ENCODE measurements at regions not wholly inside any gene's neighbourhood (a gene's known extent, or its start where the extent isn't known, plus 50 kb on each side); places are given as distances from the start of the nearest gene placed in this dataset.

- TF ChIP-seq, protein P1, sequence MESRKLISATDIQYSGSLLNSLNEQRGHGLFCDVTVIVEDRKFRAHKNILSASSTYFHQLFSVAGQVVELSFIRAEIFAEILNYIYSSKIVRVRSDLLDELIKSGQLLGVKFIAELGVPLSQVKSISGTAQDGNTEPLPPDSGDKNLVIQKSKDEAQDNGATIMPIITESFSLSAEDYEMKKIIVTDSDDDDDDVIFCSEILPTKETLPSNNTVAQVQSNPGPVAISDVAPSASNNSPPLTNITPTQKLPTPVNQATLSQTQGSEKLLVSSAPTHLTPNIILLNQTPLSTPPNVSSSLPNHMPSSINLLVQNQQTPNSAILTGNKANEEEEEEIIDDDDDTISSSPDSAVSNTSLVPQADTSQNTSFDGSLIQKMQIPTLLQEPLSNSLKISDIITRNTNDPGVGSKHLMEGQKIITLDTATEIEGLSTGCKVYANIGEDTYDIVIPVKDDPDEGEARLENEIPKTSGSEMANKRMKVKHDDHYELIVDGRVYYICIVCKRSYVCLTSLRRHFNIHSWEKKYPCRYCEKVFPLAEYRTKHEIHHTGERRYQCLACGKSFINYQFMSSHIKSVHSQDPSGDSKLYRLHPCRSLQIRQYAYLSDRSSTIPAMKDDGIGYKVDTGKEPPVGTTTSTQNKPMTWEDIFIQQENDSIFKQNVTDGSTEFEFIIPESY (IDR thresholded peaks at IDR 0.05), result no peak
Observed at GRCh38 chr19:30229525-30230174, 142.5 kb upstream of the ZNF536 start (continued).

DNA sequence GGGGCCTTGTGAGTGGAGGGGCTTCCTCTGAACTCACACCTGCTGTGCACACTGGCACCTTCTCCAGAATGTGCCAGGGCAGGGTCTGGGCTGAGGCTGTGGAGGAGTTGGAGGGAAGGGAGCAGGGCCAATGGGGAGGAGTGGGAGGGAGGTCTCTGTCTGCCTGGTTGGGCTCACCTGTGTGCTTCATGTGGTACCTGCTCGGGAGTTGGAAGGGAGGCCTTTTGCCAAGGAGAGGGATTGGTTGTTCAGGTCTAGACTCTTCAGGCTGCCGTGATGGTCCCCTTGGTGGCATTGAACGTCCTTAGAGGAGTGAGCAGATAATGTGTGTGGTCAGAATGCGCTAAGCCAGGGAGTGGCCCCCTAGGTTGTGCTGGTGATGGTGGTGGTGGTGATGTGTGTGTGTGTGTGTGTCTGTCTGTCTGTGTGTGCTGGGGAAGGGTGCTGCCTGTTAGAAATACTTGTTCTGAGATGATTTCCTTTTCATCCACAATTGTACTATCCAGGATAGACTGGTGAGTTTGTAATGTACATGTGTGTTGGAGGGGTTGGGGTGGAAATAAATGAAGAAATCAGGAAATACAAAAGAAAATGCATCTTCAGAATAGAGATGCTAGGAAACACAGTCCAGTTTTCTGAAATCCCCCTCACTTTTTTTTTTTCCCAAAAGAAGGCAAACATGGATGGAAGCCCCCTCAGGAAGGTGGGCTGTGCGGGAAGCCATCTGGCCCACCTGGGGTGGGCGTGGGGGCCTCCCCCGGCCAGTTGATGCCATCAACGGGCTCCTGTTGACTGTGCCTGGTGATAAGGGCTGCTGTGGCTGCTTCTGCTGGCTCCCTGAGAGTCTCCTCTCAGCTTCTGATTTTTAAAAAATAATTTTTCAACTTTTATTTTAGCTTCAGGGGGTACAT, 140.5 kb upstream of the ZNF536 start:
- TF ChIP-seq REST (IDR thresholded peaks at IDR 0.05), result no peak
- TF ChIP-seq, protein P2, sequence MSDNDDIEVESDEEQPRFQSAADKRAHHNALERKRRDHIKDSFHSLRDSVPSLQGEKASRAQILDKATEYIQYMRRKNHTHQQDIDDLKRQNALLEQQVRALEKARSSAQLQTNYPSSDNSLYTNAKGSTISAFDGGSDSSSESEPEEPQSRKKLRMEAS (IDR thresholded peaks at IDR 0.05), result no peak
- TF ChIP-seq HNF4G (IDR thresholded peaks at IDR 0.05), result no peak
- no peak for TF ChIP-seq RAD21 (IDR thresholded peaks at IDR 0.05)
- TF ChIP-seq SP1 (IDR thresholded peaks at IDR 0.05), result no peak
- no peak for TF ChIP-seq NR2F2 (IDR thresholded peaks at IDR 0.05)
- TF ChIP-seq, protein P3, sequence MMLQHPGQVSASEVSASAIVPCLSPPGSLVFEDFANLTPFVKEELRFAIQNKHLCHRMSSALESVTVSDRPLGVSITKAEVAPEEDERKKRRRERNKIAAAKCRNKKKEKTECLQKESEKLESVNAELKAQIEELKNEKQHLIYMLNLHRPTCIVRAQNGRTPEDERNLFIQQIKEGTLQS (IDR thresholded peaks at IDR 0.05), result no peak
- no peak for TF ChIP-seq CTCF (IDR thresholded peaks at IDR 0.05; ENCODE audit: low read depth, low read length, missing input control)
- Histone ChIP-seq H3K27me3 (ENCODE audit: control insufficient read depth in 4 of 4, insufficient read depth in 4 of 4, low read length in 3 of 4) (peaks cover 4 to 16% (median 8%) of the 10 kb centered on the region in 4 donors), H3K27ac (ENCODE audit: low read depth in 1 of 2, low read length in 2 of 2) (no peak overlapping the region), H3K36me3 (ENCODE audit: control insufficient read depth in 4 of 4, insufficient read depth in 3 of 4, low read depth in 1 of 4, low read length in 3 of 4) (no peaks in the 10 kb centered on the region), H3K9ac (ENCODE audit: low read depth in 1 of 2, low read length in 2 of 2) (no peak overlapping the region), H3K4me3 (ENCODE audit: low read depth in 1 of 3, low read length in 3 of 3) (no peak overlapping the region), H3K4me1 (ENCODE audit: control insufficient read depth in 4 of 4, insufficient read depth in 4 of 4, low read length in 3 of 4) (peaks cover 3 to 22% (median 19%) of the 10 kb centered on the region in 4 donors), H3K9me3 (ENCODE audit: control insufficient read depth in 4 of 4, low read length in 3 of 4) (no peaks in the 10 kb centered on the region)
- 53% methylated on average over 8 of the region's 8 CpGs for WGBS
- no peak for DNase-seq (ENCODE audit: low spot score)

GRCh38 chr19:30233375-30233774, 138.8 kb upstream of the ZNF536 start:
- H3K9me3 ChIP-seq (ENCODE audit: control insufficient read depth in 4 of 4, low read length in 3 of 4), result no peaks in the 10 kb centered on the region
- no peak overlapping the region for H3K4me3 ChIP-seq (ENCODE audit: low read depth in 1 of 3, low read length in 3 of 3)
- no peak overlapping the region for H3K27ac ChIP-seq (ENCODE audit: low read depth in 1 of 2, low read length in 2 of 2)
- H3K27me3 ChIP-seq (ENCODE audit: control insufficient read depth in 4 of 4, insufficient read depth in 4 of 4, low read length in 3 of 4), result peaks cover 4 to 18% (median 6%) of the 10 kb centered on the region in 4 donors
- H3K4me1 ChIP-seq (ENCODE audit: control insufficient read depth in 4 of 4, insufficient read depth in 4 of 4, low read length in 3 of 4), result peaks cover 0 to 8% (median 6%) of the 10 kb centered on the region in 4 donors
- WGBS, result 56% methylated on average over 2 of the region's 2 CpGs
- no peak for DNase-seq (ENCODE audit: low spot score)
- H3K36me3 ChIP-seq (ENCODE audit: control insufficient read depth in 4 of 4, insufficient read depth in 3 of 4, low read depth in 1 of 4, low read length in 3 of 4), result no peaks in the 10 kb centered on the region
- no peak overlapping the region for H3K9ac ChIP-seq (ENCODE audit: low read depth in 1 of 2, low read length in 2 of 2)
- no peak for TF ChIP-seq FOXA2 (IDR thresholded peaks at IDR 0.05)
- TF ChIP-seq HNF4A (conservative IDR thresholded peaks at IDR 0.05), result no peak
- TF ChIP-seq EGR1 (IDR thresholded peaks at IDR 0.05; ENCODE audit: low read depth in 2 of 2), result no peak
- TF ChIP-seq TAF1 (conservative IDR thresholded peaks at IDR 0.05), result no peak
- TF ChIP-seq HNF4G (IDR thresholded peaks at IDR 0.05), result no peak
- TF ChIP-seq SP1 (IDR thresholded peaks at IDR 0.05), result no peak
- TF ChIP-seq CTCF (IDR thresholded peaks at IDR 0.05; ENCODE audit: low read depth, low read length, missing input control), result no peak
- TF ChIP-seq REST (IDR thresholded peaks at IDR 0.05), result no peak

Data from liver (tissue), 8 donors.